ENCODE measurements at regions not wholly inside any gene's neighbourhood (a gene's known extent, or its start where the extent isn't known, plus 50 kb on each side); places are given as distances from the start of the nearest gene placed in this dataset.

DNA sequence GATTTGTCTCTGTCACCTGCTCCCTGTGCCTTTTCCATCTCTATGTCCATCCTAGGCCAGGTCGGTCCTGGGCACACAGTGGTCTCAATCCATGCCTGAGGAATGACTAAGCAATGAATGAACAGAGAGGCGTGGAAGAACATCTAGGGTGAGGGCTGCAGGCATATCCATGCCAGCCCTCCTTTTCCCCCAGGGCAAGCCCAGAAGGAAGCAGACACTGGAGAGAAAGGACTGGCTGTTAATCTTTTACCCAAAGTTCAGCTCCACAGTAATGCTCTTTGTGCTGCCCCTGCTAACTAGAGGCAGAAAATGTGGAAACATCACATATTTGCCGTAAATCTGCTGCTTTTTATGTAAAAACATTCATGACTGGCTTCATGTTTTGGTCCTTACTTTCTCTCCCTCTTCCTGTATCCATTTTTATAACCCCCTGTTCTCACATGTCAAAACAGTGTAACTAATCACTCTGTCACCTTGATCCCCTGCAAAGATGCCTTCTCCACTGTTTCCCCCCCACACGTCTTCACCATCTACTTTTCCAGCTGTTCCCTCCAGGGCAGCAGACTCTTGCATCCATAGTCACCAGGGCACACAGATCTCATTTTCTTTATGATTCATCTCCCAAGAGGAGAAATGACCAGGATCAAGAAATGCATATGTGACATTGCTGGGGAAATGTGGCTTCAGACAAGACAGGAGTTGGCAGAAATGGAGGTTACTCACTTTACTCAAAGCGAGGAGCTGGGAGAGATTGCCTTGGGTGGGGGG is 166.4 kb upstream of the PROX1 start:
- TF ChIP-seq, protein P1, sequence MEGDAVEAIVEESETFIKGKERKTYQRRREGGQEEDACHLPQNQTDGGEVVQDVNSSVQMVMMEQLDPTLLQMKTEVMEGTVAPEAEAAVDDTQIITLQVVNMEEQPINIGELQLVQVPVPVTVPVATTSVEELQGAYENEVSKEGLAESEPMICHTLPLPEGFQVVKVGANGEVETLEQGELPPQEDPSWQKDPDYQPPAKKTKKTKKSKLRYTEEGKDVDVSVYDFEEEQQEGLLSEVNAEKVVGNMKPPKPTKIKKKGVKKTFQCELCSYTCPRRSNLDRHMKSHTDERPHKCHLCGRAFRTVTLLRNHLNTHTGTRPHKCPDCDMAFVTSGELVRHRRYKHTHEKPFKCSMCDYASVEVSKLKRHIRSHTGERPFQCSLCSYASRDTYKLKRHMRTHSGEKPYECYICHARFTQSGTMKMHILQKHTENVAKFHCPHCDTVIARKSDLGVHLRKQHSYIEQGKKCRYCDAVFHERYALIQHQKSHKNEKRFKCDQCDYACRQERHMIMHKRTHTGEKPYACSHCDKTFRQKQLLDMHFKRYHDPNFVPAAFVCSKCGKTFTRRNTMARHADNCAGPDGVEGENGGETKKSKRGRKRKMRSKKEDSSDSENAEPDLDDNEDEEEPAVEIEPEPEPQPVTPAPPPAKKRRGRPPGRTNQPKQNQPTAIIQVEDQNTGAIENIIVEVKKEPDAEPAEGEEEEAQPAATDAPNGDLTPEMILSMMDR (IDR thresholded peaks at IDR 0.05) = no peak
- TF ChIP-seq POLR2A (IDR thresholded peaks at IDR 0.05) = no peak
